ENCODE measurements at regions not wholly inside any gene's neighbourhood (a gene's known extent, or its start where the extent isn't known, plus 50 kb on each side); places are given as distances from the start of the nearest gene placed in this dataset.
A peak's percentile ranks its signal among the peaks of the same experiment; 100 is the strongest.

GRCh38 chrX:69018416-69019072 is 146.7 kb downstream of the PJA1 start:
- Histone ChIP-seq H3K4me1 (ENCODE audit: control insufficient read depth, insufficient read depth, low read depth, low read length) (peaks cover 3% of the 10 kb centered on the region), H2BK15ac (ENCODE audit: low read depth, poor library complexity, severe bottlenecking) (no peak overlapping the region), H3K27ac (ENCODE audit: low read length, poor library complexity, severe bottlenecking) (no peak overlapping the region), H2BK120ac (ENCODE audit: low read depth, low read length) (no peak overlapping the region), H3K9ac (ENCODE audit: low read length) (no peak overlapping the region), H3K14ac (ENCODE audit: low read length in 2 of 2) (no peak overlapping the region), H3K4ac (ENCODE audit: low read depth in 1 of 2, low read length in 2 of 2) (no peak overlapping the region), H3K36me3 (ENCODE audit: control insufficient read depth in 1 of 2, insufficient read depth in 2 of 2, low read depth in 1 of 2, low read length in 2 of 2) (no peaks in the 10 kb centered on the region), H3K4me3 (ENCODE audit: insufficient read depth in 1 of 2, low read depth in 1 of 2, low read length in 2 of 2) (no peak overlapping the region), H4K91ac (ENCODE audit: low read length) (no peak overlapping the region), H3K79me1 (replicated peaks; ENCODE audit: low read length, poor library complexity, severe bottlenecking) (no peaks in the 10 kb centered on the region), H3K9me3 (ENCODE audit: control insufficient read depth, low read length) (peaks cover 7% of the 10 kb centered on the region), H2BK12ac (ENCODE audit: low read length in 2 of 2) (no peak overlapping the region), H3K4me2 (ENCODE audit: low read length, poor library complexity, severe bottlenecking) (no peak overlapping the region), H2BK5ac (ENCODE audit: low read depth, low read length, poor library complexity, severe bottlenecking) (no peak overlapping the region), H3K18ac (ENCODE audit: low read depth in 1 of 2, low read length in 2 of 2) (no peak overlapping the region), H3K27me3 (ENCODE audit: control insufficient read depth in 1 of 2, insufficient read depth in 1 of 2, low read length in 2 of 2) (peaks cover 0 to 81% of the 10 kb centered on the region in 2 experiments), H3K23ac (ENCODE audit: low read length in 2 of 2) (no peak overlapping the region), H4K8ac (ENCODE audit: low read length) (no peak overlapping the region), H2AK5ac (ENCODE audit: low read length, severe bottlenecking) (no peak overlapping the region), H2AFZ (ENCODE audit: low read depth, low read length) (no peak overlapping the region)
- DNase-seq, result no peak
- 87% methylated on average over 4 of the region's 8 CpGs for WGBS

DNA sequence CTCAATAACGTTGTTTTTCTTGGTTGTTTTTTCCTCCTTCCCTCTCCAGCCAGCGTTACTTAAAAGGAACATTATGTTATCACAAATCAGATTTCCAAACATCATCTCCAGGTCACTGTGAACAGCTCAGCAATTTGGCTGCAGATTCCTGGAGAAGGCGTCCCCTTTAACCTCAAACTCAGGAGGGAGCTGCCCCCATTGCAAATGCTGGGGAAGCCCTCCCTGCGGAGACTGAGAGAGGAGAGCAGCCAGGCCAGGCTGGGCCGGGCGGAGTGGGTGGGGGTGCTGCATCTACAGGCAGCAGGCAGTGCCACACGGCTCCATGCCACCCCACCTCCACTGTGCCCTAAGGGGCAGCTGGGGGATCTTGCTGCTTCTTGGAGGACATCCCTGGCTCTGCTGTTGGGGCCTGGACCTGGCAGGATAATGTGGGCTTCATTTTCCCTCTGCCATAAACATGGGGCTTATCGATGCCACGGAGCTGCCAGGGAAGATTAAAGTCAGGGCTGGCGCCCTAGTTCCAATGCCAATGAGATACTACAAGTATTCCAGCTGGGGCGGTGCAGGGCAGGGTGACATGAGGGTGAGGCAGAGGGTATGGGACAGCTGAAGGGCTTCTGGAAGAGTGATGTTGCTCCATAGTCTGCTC is 148.8 kb downstream of the PJA1 start:
- DNase-seq, result no peak
- Histone ChIP-seq H3K14ac (ENCODE audit: low read length in 2 of 2) (no peak overlapping the region), H3K27ac (ENCODE audit: low read length, poor library complexity, severe bottlenecking) (no peak overlapping the region), H2AFZ (ENCODE audit: low read depth, low read length) (no peak overlapping the region), H3K4me1 (ENCODE audit: control insufficient read depth, insufficient read depth, low read depth, low read length) (peaks cover 3% of the 10 kb centered on the region), H3K23ac (ENCODE audit: low read length in 2 of 2) (no peak overlapping the region), H2BK12ac (ENCODE audit: low read length in 2 of 2) (peak overlapping the region in 1 of 2 experiments; percentile 63), H4K8ac (ENCODE audit: low read length) (no peak overlapping the region), H3K79me1 (replicated peaks; ENCODE audit: low read length, poor library complexity, severe bottlenecking) (no peaks in the 10 kb centered on the region), H3K4me3 (ENCODE audit: insufficient read depth in 1 of 2, low read depth in 1 of 2, low read length in 2 of 2) (no peak overlapping the region), H2BK120ac (ENCODE audit: low read depth, low read length) (no peak overlapping the region), H2BK15ac (ENCODE audit: low read depth, poor library complexity, severe bottlenecking) (no peak overlapping the region), H3K27me3 (ENCODE audit: control insufficient read depth in 1 of 2, insufficient read depth in 1 of 2, low read length in 2 of 2) (peaks cover 0 to 72% of the 10 kb centered on the region in 2 experiments), H3K4ac (ENCODE audit: low read depth in 1 of 2, low read length in 2 of 2) (no peak overlapping the region), H3K18ac (ENCODE audit: low read depth in 1 of 2, low read length in 2 of 2) (no peak overlapping the region), H4K91ac (ENCODE audit: low read length) (peak overlapping the region; percentile 61), H2AK5ac (ENCODE audit: low read length, severe bottlenecking) (no peak overlapping the region), H3K4me2 (ENCODE audit: low read length, poor library complexity, severe bottlenecking) (no peak overlapping the region), H3K36me3 (ENCODE audit: control insufficient read depth in 1 of 2, insufficient read depth in 2 of 2, low read depth in 1 of 2, low read length in 2 of 2) (no peaks in the 10 kb centered on the region), H3K9ac (ENCODE audit: low read length) (peak overlapping the region; percentile 27), H3K9me3 (ENCODE audit: control insufficient read depth, low read length) (peaks cover 23% of the 10 kb centered on the region), H2BK5ac (ENCODE audit: low read depth, low read length, poor library complexity, severe bottlenecking) (no peak overlapping the region)
- 89% methylated on average over 10 of the region's 11 CpGs for WGBS

GRCh38 chrX:69015564-69016292 is 149.5 kb downstream of the PJA1 start:
- H3K27me3 ChIP-seq (ENCODE audit: control insufficient read depth in 1 of 2, insufficient read depth in 1 of 2, low read length in 2 of 2), result peaks cover 0 to 73% of the 10 kb centered on the region in 2 experiments
- H3K36me3 ChIP-seq (ENCODE audit: control insufficient read depth in 1 of 2, insufficient read depth in 2 of 2, low read depth in 1 of 2, low read length in 2 of 2), result no peaks in the 10 kb centered on the region
- H3K9ac ChIP-seq (ENCODE audit: low read length), result peak overlapping the region; percentile 27
- H3K4ac ChIP-seq (ENCODE audit: low read depth in 1 of 2, low read length in 2 of 2), result no peak overlapping the region
- H2BK120ac ChIP-seq (ENCODE audit: low read depth, low read length), result no peak overlapping the region
- H3K9me3 ChIP-seq (ENCODE audit: control insufficient read depth, low read length), result peaks cover 30% of the 10 kb centered on the region
- H3K4me3 ChIP-seq (ENCODE audit: insufficient read depth in 1 of 2, low read depth in 1 of 2, low read length in 2 of 2), result no peak overlapping the region
- H2BK15ac ChIP-seq (ENCODE audit: low read depth, poor library complexity, severe bottlenecking), result no peak overlapping the region
- no peak overlapping the region for H4K91ac ChIP-seq (ENCODE audit: low read length)
- no peak overlapping the region for H3K18ac ChIP-seq (ENCODE audit: low read depth in 1 of 2, low read length in 2 of 2)
- H2AFZ ChIP-seq (ENCODE audit: low read depth, low read length), result no peak overlapping the region
- H3K23ac ChIP-seq (ENCODE audit: low read length in 2 of 2), result no peak overlapping the region
- WGBS, result 68% methylated on average over 5 of the region's 10 CpGs
- H2BK5ac ChIP-seq (ENCODE audit: low read depth, low read length, poor library complexity, severe bottlenecking), result no peak overlapping the region
- H3K27ac ChIP-seq (ENCODE audit: low read length, poor library complexity, severe bottlenecking), result no peak overlapping the region
- peaks cover 2% of the 10 kb centered on the region for H3K4me1 ChIP-seq (ENCODE audit: control insufficient read depth, insufficient read depth, low read depth, low read length)
- no peak overlapping the region for H3K14ac ChIP-seq (ENCODE audit: low read length in 2 of 2)
- no peak overlapping the region for H2AK5ac ChIP-seq (ENCODE audit: low read length, severe bottlenecking)
- no peaks in the 10 kb centered on the region for H3K79me1 ChIP-seq (replicated peaks; ENCODE audit: low read length, poor library complexity, severe bottlenecking)
- no peak overlapping the region for H4K8ac ChIP-seq (ENCODE audit: low read length)
- H2BK12ac ChIP-seq (ENCODE audit: low read length in 2 of 2), result peak overlapping the region in 1 of 2 experiments; percentile 63
- no peak overlapping the region for H3K4me2 ChIP-seq (ENCODE audit: low read length, poor library complexity, severe bottlenecking)
- no peak for DNase-seq

- Histone ChIP-seq H3K27ac (ENCODE audit: low read length, poor library complexity, severe bottlenecking) (no peak overlapping the region), H2BK120ac (ENCODE audit: low read depth, low read length) (no peak overlapping the region), H3K79me1 (replicated peaks; ENCODE audit: low read length, poor library complexity, severe bottlenecking) (no peaks in the 10 kb centered on the region), H3K36me3 (ENCODE audit: control insufficient read depth in 1 of 2, insufficient read depth in 2 of 2, low read depth in 1 of 2, low read length in 2 of 2) (no peaks in the 10 kb centered on the region), H3K14ac (ENCODE audit: low read length in 2 of 2) (peak overlapping the region in 1 of 2 experiments; percentile 55), H2BK15ac (ENCODE audit: low read depth, poor library complexity, severe bottlenecking) (no peak overlapping the region), H2BK5ac (ENCODE audit: low read depth, low read length, poor library complexity, severe bottlenecking) (no peak overlapping the region), H2AK5ac (ENCODE audit: low read length, severe bottlenecking) (no peak overlapping the region), H3K9ac (ENCODE audit: low read length) (no peak overlapping the region), H2BK12ac (ENCODE audit: low read length in 2 of 2) (peak overlapping the region in 1 of 2 experiments; percentile 63), H3K27me3 (ENCODE audit: control insufficient read depth in 1 of 2, insufficient read depth in 1 of 2, low read length in 2 of 2) (peaks cover 0 to 73% of the 10 kb centered on the region in 2 experiments), H3K18ac (ENCODE audit: low read depth in 1 of 2, low read length in 2 of 2) (no peak overlapping the region), H3K4ac (ENCODE audit: low read depth in 1 of 2, low read length in 2 of 2) (no peak overlapping the region), H3K4me3 (ENCODE audit: insufficient read depth in 1 of 2, low read depth in 1 of 2, low read length in 2 of 2) (no peak overlapping the region), H3K4me2 (ENCODE audit: low read length, poor library complexity, severe bottlenecking) (no peak overlapping the region), H3K9me3 (ENCODE audit: control insufficient read depth, low read length) (peaks cover 35% of the 10 kb centered on the region), H3K23ac (ENCODE audit: low read length in 2 of 2) (no peak overlapping the region), H4K91ac (ENCODE audit: low read length) (peak overlapping the region; percentile 39), H4K8ac (ENCODE audit: low read length) (no peak overlapping the region), H2AFZ (ENCODE audit: low read depth, low read length) (no peak overlapping the region), H3K4me1 (ENCODE audit: control insufficient read depth, insufficient read depth, low read depth, low read length) (peaks cover 2% of the 10 kb centered on the region)
- no peak for DNase-seq
- 96% methylated on average over 5 of the region's 7 CpGs for WGBS
These were observed 150.1 kb downstream of the PJA1 start for GRCh38 chrX:69015156-69015555.
